CD4-positive, alpha-beta T cell treated with Interleukin-6 for 4 hours (primary cell): ENCODE measurements at regions not wholly inside any gene's neighbourhood (a gene's known extent, or its start where the extent isn't known, plus 50 kb on each side); places are given as distances from the start of the nearest gene placed in this dataset.
A peak's percentile ranks its signal among the peaks of the same experiment; 100 is the strongest.

Experiments used
- DNase-seq: peaks from one replicate; pipeline ENCODE4 v3.0.0-alpha.2; 2020; ENCODE audit warnings: mixed read lengths

DNA sequence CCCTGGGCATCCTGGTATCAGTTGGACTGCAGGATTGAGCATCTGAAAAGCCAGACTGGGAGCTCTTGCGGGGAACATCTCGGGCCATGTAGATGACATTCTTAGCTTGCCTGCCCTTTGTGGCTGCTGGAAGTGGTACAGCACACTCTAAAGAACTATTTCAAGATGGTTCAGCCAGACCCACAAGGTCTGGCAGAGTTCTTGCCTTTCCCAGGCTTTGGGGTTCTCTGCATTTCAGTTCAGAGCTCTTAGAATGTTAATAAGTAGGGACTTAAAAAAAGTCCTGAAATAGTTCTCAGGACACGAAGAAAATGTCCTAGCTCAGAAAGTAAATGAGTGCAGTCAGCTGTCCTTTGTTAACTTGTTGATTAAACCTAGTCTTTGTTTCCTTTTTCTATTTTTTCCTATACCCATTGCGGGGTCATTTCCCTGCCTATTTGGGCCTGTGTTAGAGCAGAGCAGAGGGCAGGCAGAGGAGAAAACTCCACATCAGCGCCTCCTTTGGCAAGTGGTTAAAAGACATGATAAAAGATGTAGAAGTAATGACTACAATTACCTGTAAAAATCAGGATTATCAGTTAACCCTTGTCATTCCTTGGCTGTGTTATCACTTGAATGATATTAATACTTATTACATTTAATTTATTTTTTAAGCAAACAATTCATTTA is 291.5 kb downstream of the ZSWIM6 start:
- no peak for DNase-seq

GRCh38 chr5:61624553-61625136 is 292.6 kb downstream of the ZSWIM6 start:
- no peak for DNase-seq

GRCh38 chr5:61625137-61625561 is 293.1 kb downstream of the ZSWIM6 start:
- no peak for DNase-seq

DNA sequence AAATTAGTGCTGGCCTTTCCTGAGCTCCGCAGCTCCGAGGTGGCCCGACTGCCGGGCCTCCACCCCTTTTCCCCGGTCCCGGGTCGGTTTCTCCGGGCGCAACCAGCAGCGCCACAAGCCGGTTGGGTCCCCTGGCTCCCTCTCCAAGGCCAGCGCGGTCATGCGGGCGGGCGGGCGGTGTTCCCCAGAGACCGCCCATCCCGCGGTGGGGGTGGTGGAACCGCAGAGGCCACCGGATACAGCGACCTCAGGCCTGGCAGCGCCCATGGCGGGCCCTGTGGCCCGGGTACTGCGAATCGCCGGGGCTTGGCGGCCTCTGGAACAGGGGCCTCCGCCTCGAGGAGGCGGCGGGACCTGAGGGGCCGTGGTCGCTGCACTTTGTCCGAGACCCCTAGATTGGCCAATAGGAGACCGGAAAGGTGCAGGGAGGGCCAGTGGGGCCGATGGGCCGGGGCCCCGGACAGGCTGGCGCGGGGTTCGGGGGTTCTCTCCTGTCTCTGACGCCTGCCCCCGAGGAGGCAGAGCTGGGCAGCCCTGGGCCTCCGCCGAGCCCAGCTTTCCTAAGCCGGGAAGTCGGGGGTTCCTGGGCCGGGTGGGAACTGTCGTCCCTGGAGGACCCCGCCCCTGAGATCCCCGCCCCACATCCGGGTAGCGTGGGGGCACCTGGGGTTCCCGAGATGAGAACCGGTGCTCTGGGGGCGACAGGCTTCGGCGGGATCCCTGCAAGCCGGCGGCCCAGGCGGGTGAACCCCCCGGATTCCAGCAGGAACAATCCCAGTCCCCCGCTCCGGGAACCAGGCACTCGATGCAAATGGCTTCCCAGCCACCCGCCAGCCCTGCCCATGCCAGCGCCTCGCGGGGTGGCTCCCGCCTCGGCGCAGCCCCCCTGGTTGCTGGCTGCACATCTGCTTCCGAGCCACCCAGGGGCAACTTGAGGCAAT is 293.9 kb downstream of the ZSWIM6 start:
- peak; percentile 26 for DNase-seq

DNA sequence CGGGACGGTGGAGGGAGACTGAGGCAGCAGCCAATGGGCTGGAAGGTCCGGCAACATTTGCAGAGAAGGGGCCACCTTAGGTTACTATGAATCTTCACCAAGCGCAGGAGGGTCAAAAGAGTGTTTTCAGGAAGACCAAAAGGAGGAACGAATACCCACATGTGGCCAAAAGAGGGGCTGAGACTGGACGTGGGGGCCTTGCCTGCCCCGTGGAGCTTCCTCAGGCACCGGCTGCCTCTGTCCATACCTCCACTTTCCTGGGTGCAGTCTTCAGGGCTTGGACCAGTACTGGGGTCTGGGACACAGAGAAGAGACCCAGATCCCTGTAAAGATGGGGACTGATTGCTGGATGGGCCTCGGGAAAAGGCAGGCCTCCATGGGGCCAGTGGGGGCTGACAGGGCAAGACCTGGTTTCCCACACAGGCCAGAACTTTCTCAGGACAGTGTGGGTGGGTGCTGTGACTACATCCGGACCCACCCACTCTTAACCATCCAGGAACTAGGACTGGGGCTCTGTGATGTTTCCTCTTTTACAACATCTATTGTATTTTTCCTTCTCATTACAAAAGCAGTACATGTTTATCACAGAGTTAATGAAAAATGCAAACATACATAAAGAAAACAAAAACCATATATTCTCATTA is 294.7 kb downstream of the ZSWIM6 start:
- no peak for DNase-seq

DNA sequence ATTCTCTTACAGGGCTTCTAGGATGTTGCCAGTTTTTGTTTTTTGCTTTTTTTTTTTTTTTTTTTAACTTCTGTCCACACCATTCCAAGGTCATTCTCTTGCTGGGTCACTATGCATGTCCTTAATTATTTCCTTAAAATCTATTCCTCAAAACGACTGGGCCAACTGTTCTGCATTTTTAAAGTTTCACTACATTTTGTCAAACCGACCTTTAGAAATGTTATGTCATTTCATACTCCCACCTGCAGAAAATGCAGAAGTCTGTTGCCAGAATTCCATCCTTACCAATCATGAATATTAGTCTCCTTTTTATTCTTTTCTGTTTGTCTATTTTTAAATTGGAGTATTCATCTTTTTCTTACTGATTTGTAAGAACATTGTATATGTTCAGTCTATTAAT is 295.5 kb downstream of the ZSWIM6 start:
- DNase-seq, result no peak

DNA sequence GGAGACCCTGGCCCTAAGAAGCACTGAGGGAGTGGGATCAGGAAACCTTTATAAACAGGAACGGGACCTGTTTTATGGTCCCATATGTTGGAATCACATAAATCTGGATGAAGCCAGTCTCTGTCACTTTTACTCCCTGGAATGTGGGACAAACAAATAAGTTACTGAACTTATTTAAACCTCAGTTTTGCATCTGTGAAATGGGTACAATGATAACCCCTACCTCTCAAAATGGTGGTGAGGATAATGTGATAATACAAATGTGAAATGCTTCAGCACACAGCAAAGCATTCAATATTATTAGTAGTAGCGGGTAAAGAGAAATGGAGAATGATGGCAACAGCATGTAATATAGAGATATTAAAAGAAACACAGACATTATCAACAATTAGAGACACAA is 298.9 kb downstream of the ZSWIM6 start:
- no peak for DNase-seq

- no peak for DNase-seq
Measured at GRCh38 chr5:61631438-61631941, 299.4 kb downstream of the ZSWIM6 start.

GRCh38 chr5:61632064-61632463 is 300.0 kb downstream of the ZSWIM6 start:
- DNase-seq, result no peak

DNA sequence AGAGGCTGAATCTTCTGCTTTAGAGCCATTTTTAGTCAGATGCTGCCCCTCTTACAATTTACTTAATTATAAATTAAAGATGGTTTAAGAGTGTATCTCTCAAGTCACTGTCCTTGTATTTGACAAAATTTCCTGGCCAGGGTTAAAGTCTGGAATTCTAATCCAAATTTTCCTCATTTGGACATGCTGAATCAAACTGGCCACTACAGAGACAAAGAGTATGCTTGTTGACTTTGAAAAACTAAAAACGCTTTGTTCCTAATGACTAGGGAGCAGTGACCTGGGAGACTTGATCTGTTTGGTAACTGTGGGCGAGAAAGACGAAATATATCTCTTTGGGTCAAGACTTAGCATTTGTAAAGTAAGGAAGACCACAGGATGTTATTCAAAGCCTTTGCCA is 303.2 kb downstream of the ZSWIM6 start:
- DNase-seq, result no peak

DNA sequence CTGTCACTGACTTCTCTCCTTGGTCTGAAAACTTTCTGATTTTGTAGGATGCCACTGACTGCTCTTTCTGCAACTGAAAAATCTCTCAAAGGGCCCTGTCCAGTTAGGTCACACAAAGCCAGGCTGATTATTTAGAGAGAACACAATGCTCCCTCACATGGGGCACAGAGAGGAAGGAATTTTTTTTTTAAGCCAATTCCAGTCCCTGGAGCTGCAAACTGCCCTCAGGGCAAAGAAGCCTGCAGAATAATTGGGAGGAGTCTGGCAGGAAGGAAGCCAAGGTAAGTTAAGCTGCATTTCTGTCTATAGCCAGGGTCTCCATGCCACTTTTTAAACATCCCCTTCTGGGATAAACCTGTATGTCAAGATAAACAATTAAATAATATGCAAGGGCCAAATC is 305.5 kb downstream of the ZSWIM6 start:
- DNase-seq, result no peak

DNA sequence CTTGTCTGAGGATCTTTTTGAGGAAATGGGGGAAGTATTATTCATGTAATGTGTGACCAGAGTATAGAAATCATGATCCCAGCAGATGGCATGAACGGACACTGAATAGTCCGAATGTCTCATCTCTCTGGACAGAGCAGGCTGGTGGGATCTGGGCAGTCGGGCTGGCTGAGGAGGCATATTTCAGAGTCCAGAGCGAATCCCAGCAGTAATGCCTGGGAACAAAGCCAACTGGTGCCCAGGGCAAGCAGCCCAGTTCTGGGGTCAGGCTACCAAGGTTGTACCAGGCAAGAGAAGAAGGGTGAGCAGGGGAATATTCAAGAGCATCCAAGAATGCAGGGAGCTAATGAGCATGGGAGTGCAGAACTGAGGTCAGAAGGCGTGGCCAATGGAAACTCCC is 306.4 kb downstream of the ZSWIM6 start:
- DNase-seq, result no peak

DNA sequence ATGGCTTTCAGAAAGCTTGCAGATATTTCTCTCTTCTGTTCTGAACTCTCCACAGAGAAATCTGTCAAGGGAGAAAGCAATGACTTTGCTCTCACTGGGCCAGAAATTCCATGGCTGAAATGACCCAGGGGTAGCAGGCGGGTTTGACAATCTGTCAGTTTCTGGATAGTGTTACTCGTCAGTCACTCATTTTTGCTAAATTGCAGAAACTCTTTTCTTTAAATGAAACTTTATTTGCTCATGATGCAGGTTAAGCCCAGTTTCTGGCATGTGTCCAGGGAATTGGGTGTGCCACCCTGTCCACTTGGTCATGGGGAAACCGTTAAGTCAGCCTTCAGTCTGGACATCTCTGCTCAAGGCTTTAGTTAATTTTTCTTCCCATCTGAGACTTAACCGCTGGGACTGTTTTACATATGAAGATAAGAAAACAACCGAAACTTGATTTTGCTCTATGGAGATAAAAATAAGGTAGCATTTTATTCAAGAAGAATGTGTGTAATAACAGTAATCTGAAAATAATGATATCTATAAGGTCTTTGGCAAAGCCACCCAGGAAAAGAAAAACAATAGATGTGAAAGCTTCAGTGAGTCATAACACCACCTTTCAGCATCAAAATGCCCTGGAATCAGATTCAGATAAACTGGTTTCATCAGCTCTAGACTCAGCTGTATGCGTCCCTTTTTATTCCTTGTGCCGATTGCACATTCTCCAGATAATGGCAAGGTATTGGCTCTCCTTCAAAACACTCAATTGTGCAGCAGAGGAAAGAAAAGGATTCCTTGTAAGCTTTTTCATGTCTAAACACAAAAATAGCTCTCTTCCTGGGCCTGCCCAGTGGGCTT is 308.3 kb downstream of the ZSWIM6 start:
- DNase-seq, result no peak

- no peak for DNase-seq
Measured at GRCh38 chr5:61641748-61642565, 309.9 kb downstream of the ZSWIM6 start.

DNA sequence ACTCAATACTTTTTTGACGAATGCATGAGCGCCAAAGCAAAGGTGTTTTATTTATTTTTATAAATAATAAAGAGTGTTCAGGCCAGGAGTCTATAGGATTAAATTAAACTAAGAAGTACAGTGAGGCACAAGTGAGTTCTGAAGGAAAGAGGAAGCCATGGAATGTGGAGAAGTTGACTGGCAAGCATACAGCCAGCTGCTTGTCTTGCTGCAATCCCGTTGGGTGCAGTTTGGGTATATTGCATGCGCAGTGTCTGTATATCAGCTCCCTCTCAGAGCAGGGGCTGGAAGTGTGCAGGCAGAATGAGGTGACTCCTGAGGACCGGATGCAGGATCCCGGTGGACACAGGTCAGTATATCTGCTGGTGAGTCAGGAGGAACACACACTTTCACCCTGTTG is 315.6 kb downstream of the ZSWIM6 start:
- no peak for DNase-seq

DNA sequence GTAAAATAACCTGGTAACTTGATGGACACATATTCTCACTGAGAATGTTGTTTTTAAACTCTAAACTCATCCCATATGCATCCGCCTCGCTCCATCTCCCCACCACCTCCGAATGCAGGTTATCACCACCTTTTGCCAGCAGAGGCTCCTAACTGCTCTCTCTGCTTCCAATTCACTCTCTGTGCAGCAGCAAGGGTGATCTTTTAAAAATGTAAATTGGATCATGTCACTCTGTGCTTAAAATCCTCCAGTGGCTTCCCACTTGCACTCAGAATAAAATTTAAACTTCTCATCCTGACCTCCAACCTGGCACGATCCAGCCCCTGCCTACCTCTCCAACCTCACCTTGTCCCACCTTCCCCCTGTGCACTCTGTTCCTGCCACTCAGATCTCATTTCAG is 317.2 kb downstream of the ZSWIM6 start:
- DNase-seq, result no peak

DNA sequence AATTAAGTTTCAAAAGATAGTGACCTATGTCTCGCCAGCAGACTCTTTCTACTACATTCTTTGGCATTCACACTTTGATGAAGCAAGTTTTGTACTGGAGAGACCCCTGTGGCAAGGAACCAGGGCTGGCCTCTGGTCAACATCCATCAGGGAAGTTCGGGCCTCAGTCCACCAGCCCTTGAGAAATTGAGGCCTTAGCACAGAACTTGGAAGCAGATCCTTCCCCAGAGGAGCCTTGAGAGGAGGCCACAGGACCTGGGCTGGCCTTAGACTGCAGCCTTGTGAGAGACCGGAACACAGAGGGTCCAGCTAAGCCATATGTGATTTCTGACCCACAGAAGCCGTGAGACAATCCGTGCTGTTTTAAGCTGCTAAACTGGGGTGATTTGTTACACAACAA is 317.9 kb downstream of the ZSWIM6 start:
- DNase-seq, result no peak

DNA sequence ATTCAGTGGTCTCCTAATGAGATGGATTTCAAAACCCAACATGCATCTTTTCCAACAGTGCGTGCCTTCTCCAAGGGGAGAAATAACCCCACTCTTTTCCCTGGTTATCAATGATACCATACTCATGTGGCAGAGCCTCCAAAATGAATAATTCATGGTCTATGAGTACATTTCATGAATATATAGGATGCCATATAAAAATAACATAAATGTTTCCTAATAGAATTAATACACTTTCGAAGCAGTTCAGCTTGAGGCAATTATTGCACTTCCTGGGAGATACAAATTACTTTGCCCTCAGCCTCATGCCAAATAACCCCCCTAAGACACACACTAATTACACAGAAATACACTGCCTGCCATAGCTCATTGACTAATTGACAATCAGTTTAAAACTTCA is 318.6 kb downstream of the ZSWIM6 start:
- no peak for DNase-seq

- DNase-seq, result no peak
Measured at GRCh38 chr5:61651195-61651594, 319.1 kb downstream of the ZSWIM6 start.

DNA sequence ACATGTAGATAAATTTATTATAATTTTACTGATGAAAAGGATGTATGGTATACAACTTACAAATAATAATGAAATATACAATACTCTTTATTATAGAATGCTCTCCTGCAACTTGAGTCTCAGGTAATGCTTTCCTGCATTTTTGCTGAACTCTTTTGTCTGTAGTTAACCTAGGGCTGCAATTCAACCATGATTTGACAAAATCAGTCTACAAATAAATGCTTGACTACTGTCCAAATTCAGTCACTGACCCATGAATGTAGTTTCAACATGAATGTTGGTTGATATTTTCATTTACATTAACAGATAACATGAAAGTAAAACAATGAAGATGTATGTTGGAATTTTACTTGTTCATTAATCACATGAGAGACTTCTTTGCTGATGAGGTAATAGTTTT is 320.9 kb downstream of the ZSWIM6 start:
- DNase-seq, result no peak
